GM12891 (cell line): ENCODE measurements at regions not wholly inside any gene's neighbourhood (a gene's known extent, or its start where the extent isn't known, plus 50 kb on each side); places are given as distances from the start of the nearest gene placed in this dataset.
"Not testable (repeated sequence)": the region's sequence is repeated elsewhere in the genome, so short reads cannot be mapped to it uniquely, and the experiment has no call there.

Experiments
- DNase-seq: peaks from one replicate; pipeline ENCODE4 v3.0.0; 2011; ENCODE audit warnings: low spot score; ENCODE audit not compliant: insufficient read length
- FAIRE-seq: peaks from 2 replicates; lab custom pipeline; 2011; peaks lifted over from hg19 to GRCh38; lab: Jason Lieb, UNC
- PAX5 ChIP-seq: IDR thresholded peaks from 2 replicates; pipeline ENCODE4 v1.6.1; 2011; ENCODE audit warnings: low read length, moderate library complexity, mild to moderate bottlenecking; ENCODE audit not compliant: insufficient read depth, severe bottlenecking
- POLR2A ChIP-seq: IDR thresholded peaks from 2 replicates; pipeline ENCODE4 v1.6.1; 2011; ENCODE audit warnings: low read depth, low read length, control low read depth
- POLR2AphosphoS5 ChIP-seq: IDR thresholded peaks from 2 replicates; pipeline ENCODE4 v1.6.1; 2011; ENCODE audit warnings: low read depth, low read length, control low read depth
- POU2F2 ChIP-seq: IDR thresholded peaks from 2 replicates; pipeline ENCODE4 v1.6.1; 2011; ENCODE audit warnings: low read depth, mild to moderate bottlenecking, control low read depth, low read length, moderate library complexity
- SPI1 ChIP-seq: IDR thresholded peaks from 2 replicates; pipeline ENCODE4 v1.6.1; 2011; ENCODE audit warnings: low read depth, low read length, control low read depth
- TAF1 ChIP-seq: IDR thresholded peaks from 2 replicates; pipeline ENCODE4 v1.6.1; 2011; ENCODE audit warnings: low read depth, low read length, control low read depth

DNA sequence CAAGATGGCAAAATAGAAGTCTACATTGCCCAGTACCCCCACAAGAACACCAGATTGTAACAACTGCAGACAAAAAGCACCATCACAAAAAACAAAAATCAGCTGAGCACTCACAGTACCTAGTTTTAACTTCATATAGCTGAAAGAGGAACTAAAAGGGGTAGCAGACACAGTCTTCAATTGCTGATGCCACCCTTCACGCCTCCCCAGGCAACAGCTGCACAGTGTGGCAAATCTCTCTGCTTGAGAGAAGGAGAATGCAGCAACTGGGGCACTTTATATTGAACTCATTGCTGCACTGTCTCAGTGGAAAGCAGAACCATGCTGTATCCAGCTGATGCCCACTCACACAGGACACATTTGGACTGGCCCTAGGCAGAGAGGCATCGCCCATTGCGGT, 2714.5 kb upstream of the PCDH20 start:
- DNase-seq (no peak), FAIRE-seq (no peak)
- TF ChIP-seq POLR2AphosphoS5 (no peak), TAF1 (no peak), PAX5 (no peak), SPI1 (no peak), POU2F2 (no peak), POLR2A (no peak)

DNA sequence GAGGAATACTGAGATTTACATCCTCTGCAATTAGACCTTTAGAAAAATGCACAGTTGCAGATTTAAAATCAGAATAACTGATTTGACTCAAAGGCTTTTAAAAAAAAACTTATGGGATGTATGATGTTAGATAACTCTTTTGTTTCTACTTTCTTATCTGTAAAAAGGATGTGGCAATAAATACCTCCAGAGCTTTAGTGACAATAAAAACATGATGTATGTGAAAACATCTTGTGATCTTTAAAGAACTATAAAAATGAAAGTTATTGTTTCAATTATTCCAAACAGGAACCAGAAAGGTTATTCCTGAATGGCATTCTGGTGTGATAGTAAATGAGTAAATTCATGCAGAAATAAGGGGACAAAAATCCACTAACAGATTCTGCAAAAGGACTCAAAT, 2712.2 kb upstream of the PCDH20 start:
- TF ChIP-seq PAX5 = no peak
- no peak for TF ChIP-seq POLR2A
- no peak for TF ChIP-seq SPI1
- TF ChIP-seq POLR2AphosphoS5 = no peak
- TF ChIP-seq TAF1 = no peak
- no peak for TF ChIP-seq POU2F2
- DNase-seq = no peak
- no peak for FAIRE-seq

DNA sequence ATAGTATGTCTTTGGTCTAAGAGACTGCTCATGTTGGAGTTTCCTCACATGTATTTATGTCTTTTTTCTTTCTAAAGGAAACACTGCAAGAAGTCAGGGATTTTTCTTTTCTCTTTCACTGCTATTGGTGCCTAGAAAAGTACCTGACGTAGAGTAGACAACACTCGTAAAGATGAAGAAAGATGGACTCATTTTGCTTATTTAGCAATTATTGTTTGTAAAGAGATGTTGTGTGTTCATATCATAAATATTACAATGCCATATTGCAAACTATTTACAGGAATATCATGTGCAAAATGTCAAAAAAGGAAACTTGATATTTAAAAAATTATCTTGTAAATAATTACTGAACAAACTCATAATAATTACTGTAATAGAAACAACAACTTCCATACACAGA, 2711.5 kb upstream of the PCDH20 start:
- FAIRE-seq = no peak
- no peak for DNase-seq
- TF ChIP-seq SPI1 (no peak), PAX5 (no peak), POLR2A (no peak), TAF1 (no peak), POU2F2 (no peak), POLR2AphosphoS5 (no peak)

DNA sequence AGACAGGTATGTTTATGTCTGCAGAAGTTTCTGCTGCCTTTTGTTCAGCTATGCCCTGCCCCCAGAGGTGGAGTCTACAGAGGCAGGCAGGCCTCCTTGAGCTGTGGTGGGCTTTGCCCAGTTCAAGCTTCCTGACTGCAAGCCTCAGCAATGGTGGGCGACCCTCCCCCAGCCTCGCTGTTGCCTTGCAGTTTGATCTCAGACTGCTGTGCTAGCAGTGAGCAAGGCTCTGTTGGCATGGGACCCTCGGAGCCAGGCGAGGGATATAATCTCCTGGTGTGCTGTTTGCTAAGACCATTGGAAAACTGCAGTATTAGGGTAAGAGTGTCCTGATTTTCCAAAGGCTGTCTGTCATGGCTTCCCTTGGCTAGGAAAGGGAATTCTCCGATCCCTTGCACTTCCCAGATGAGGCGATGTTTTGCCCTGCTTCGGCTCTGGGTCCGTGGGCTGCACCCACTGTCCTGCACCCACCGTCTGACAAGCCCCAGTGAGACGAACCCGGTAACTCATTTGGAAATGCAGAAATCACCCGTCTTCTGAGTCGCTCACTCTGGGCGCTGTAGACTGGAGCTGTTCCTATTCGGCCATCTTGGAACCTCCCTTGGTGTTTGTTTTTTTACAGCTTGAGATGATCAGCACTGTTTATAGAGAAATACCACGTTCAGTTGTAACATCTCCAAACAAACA, 2705.5 kb upstream of the PCDH20 start:
- DNase-seq, FAIRE-seq: not testable (repeated sequence)

DNA sequence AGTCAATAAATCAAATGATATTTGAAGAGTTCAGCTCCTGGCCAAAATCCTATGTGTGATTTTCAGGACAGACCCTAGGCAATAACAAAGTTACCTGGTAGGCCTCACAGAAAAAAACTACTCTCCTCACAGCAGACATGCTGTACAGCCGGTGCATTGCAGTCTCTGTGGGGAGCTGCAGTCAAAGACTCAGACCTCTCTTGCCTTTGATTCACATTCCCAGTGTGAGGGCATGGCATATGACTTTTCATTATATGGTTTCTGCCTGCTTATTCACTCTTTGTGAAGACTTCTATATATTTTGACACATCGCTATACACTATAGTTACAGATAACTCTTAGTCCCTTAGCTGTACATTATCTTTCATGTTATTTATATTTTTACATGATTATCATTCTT, 2684.3 kb upstream of the PCDH20 start:
- FAIRE-seq = no peak
- no peak for DNase-seq
- TF ChIP-seq PAX5 = no peak
- no peak for TF ChIP-seq POLR2AphosphoS5
- TF ChIP-seq POU2F2 = no peak
- no peak for TF ChIP-seq SPI1
- TF ChIP-seq POLR2A = no peak

DNA sequence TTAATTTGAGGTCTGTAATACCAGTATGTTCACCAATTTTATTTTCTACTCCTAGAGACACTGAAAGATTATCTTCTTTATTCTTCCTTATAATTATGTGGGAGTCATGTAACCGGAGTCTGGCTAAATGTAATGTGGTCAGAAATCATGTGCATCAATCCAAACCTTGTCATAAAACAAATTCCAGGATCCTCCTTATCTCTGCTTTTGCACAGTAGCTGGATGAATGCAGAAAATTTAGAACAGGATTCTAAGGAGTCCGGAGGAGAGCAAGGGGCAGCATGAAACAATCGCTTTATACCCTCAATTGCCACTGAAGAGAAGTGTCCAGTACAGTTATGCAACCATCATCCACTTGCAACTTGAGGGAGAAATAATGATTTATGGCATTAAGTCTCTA, 2674.7 kb upstream of the PCDH20 start:
- TF ChIP-seq PAX5 (no peak), SPI1 (no peak), POU2F2 (no peak), POLR2AphosphoS5 (no peak), TAF1 (no peak), POLR2A (no peak)
- no peak for DNase-seq
- no peak for FAIRE-seq

DNA sequence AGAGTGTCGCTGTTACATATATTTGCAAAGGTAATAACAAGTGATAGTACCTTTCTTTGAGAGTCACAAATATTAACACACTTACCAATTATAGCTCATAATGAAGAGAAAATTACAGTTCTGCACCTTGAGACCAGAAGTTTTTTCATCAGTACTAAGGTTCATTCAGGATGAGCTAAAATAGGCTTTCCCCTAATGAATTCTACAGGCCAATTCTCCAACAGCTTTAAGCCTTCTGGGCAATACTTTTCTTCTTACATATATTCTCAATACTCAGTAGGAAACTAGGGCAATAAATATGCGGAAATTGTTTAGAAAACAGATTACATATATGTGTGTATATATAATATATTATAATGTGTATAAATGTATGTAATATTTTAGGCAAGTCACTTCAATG, 2672.8 kb upstream of the PCDH20 start:
- DNase-seq (no peak), FAIRE-seq (no peak)
- TF ChIP-seq TAF1 (no peak), SPI1 (no peak), PAX5 (no peak), POLR2AphosphoS5 (no peak), POLR2A (no peak), POU2F2 (no peak)

DNA sequence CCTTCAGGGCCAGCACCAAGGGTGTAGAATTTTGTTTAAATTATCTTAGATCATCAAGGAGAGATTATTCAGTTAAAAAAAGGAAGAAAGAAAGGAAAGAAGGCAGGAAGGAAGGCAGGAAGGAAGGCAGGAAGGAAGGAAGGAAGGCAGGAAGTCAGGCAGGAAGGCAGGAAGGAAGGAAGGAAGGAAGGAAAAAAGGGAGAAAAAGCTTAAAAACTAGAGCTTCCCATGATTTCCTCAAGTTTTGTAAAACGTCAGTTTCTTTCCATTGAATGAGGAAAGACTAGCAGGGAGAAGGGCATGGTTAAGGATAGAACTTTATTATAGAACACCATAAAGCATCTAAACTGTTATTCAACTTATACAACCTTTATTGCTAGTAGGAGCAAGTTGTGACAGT, 2672.0 kb upstream of the PCDH20 start:
- no peak for TF ChIP-seq POLR2A
- no peak for TF ChIP-seq TAF1
- TF ChIP-seq PAX5 = no peak
- no peak for TF ChIP-seq POU2F2
- no peak for TF ChIP-seq SPI1
- FAIRE-seq (no peak), DNase-seq (no peak)

DNA sequence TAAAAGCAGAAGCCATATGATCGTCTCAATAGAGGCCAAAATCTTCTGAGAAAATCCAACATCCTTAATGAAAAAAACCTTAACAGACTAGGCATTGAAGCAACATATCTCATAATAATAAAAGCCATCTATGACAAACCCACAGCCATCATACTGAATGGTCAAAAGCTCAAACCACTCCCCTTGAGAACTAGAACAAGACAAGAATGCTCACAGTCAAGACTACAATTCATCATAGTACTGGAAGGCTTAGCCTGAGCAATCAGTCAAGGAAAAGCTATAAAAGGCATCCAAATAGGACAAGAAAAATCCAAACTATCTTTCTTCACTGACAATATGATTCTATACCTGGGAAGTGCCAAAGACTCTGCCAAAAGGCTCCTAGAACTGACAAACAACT, 2668.2 kb upstream of the PCDH20 start:
- FAIRE-seq = no peak
- no peak for DNase-seq
- TF ChIP-seq TAF1 = no peak
- no peak for TF ChIP-seq POLR2A
- TF ChIP-seq POU2F2 = no peak
- no peak for TF ChIP-seq SPI1

DNA sequence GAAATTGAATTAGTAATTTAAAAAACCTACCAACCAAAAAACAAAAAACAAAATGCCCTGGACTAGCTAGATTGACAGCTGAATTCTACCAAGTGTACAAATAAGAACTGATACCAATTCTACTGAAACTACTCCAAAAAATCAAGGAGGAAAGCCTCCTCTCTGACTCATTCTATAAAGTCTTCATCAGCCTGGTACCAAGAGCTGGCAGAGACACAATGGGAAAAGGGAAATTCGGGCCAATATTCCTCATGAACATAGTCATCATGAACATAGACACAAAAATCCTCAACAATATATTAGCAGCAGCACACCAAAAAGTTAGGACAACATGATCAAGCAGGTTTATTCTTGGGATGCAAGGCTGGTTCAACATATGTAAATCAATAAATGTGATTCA, 2667.7 kb upstream of the PCDH20 start:
- no peak for DNase-seq

More for the DNA sequence above, 2667.7 kb upstream of the PCDH20 start:
- TF ChIP-seq POU2F2 = no peak
- TF ChIP-seq POLR2AphosphoS5 = no peak
- TF ChIP-seq POLR2A = no peak
- TF ChIP-seq SPI1 = no peak
- no peak for TF ChIP-seq PAX5
- TF ChIP-seq TAF1 = no peak
- no peak for FAIRE-seq
